ENCODE measurements at regions not wholly inside any gene's neighbourhood (a gene's known extent, or its start where the extent isn't known, plus 50 kb on each side); places are given as distances from the start of the nearest gene placed in this dataset.
"Not testable (repeated sequence)": the region's sequence is repeated elsewhere in the genome, so short reads cannot be mapped to it uniquely, and the experiment has no call there.

- Mint-ChIP-seq H3K27ac (no peak overlapping the region), H3K4me3 (no peak overlapping the region), H3K4me1 (peaks cover 9% of the 10 kb centered on the region), H3K9me3 (no peaks in the 10 kb centered on the region), H3K36me3 (no peaks in the 10 kb centered on the region), H3K27me3 (ENCODE audit: low read depth) (no peaks in the 10 kb centered on the region)
- no peak for DNase-seq (ENCODE audit: low spot score in 2 of 2, unreplicated experiment in 2 of 2)
- TF ChIP-seq CTCF (IDR thresholded peaks at IDR 0.05; ENCODE audit: unreplicated experiment), result no peak
These were observed 631.0 kb downstream of the IRS1 start for GRCh38 chr2:226168496-226169160.

GRCh38 chr2:226164512-226164911 lies 635.1 kb downstream of the IRS1 start:
- DNase-seq (ENCODE audit: low spot score in 2 of 2, unreplicated experiment in 2 of 2), result no peak
- H3K9me3 Mint-ChIP-seq, result no peaks in the 10 kb centered on the region
- TF ChIP-seq CTCF (IDR thresholded peaks at IDR 0.05; ENCODE audit: unreplicated experiment), result no peak
- H3K4me3 Mint-ChIP-seq, result no peak overlapping the region
- no peak overlapping the region for H3K27ac Mint-ChIP-seq
- no peaks in the 10 kb centered on the region for H3K36me3 Mint-ChIP-seq
- peaks cover 9% of the 10 kb centered on the region for H3K4me1 Mint-ChIP-seq
- no peaks in the 10 kb centered on the region for H3K27me3 Mint-ChIP-seq (ENCODE audit: low read depth)

- H3K9me3 Mint-ChIP-seq; DNase-seq (ENCODE audit: low spot score in 2 of 2, unreplicated experiment in 2 of 2); H3K4me3 Mint-ChIP-seq; H3K27me3 Mint-ChIP-seq (ENCODE audit: low read depth); H3K27ac Mint-ChIP-seq; H3K36me3 Mint-ChIP-seq: not testable (repeated sequence)
- H3K4me1 Mint-ChIP-seq, result peaks cover 24% of the 10 kb centered on the region
These were observed 639.0 kb downstream of the IRS1 start for GRCh38 chr2:226160617-226161016.

- peak overlapping the region; percentile 57 for H3K27ac Mint-ChIP-seq
- TF ChIP-seq CTCF (IDR thresholded peaks at IDR 0.05; ENCODE audit: unreplicated experiment), result no peak
- DNase-seq (ENCODE audit: low spot score in 2 of 2, unreplicated experiment in 2 of 2), result no peak
These were observed 639.6 kb downstream of the IRS1 start for GRCh38 chr2:226159875-226160479.

GRCh38 chr2:226158940-226159339 lies 640.7 kb downstream of the IRS1 start:
- Mint-ChIP-seq H3K36me3 (no peaks in the 10 kb centered on the region), H3K27ac (peak overlapping the region; percentile 68), H3K4me1 (peaks cover 38% of the 10 kb centered on the region), H3K9me3 (no peaks in the 10 kb centered on the region), H3K27me3 (ENCODE audit: low read depth) (no peaks in the 10 kb centered on the region), H3K4me3 (no peak overlapping the region)
- DNase-seq (ENCODE audit: low spot score in 2 of 2, unreplicated experiment in 2 of 2), result no peak
- TF ChIP-seq CTCF (IDR thresholded peaks at IDR 0.05; ENCODE audit: unreplicated experiment), result no peak

More at GRCh38 chr2:226159875-226160479, 639.6 kb downstream of the IRS1 start:
- no peaks in the 10 kb centered on the region for H3K27me3 Mint-ChIP-seq (ENCODE audit: low read depth)
- peak overlapping the region; percentile 2 for H3K4me3 Mint-ChIP-seq
- no peaks in the 10 kb centered on the region for H3K9me3 Mint-ChIP-seq
- H3K4me1 Mint-ChIP-seq, result peaks cover 30% of the 10 kb centered on the region
- H3K36me3 Mint-ChIP-seq, result no peaks in the 10 kb centered on the region

- TF ChIP-seq CTCF (IDR thresholded peaks at IDR 0.05; ENCODE audit: unreplicated experiment), result no peak
- Mint-ChIP-seq H3K36me3 (no peaks in the 10 kb centered on the region), H3K4me1 (peaks cover 41% of the 10 kb centered on the region), H3K27me3 (ENCODE audit: low read depth) (no peaks in the 10 kb centered on the region), H3K4me3 (no peak overlapping the region), H3K27ac (no peak overlapping the region), H3K9me3 (no peaks in the 10 kb centered on the region)
- DNase-seq (ENCODE audit: low spot score in 2 of 2, unreplicated experiment in 2 of 2), result no peak
These were observed 641.4 kb downstream of the IRS1 start for GRCh38 chr2:226158229-226158628.
